ENCODE measurements at regions not wholly inside any gene's neighbourhood (a gene's known extent, or its start where the extent isn't known, plus 50 kb on each side); places are given as distances from the start of the nearest gene placed in this dataset.

DNA sequence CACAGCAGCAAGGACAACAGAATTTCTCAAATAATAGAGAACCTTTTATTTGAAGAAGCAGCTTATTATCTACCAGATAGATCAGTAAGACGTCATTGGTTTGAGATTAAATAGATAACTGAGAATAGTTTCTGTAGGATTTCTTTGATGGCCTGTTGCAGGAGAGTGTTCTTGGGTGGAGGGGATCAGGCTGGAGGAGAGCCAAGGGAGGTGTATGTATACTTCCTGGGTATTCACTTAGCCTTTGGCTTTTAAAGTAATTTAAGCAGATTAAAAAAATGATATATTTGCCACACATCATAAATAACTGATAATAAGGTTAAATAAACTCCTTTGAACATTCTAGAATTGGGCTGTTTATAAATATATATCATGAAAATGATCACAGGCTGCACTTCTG lies 486.1 kb upstream of the IGFBP3 start:
- no peak for TF ChIP-seq CTCF (IDR thresholded peaks at IDR 0.05; ENCODE audit: low read depth, low read length)
- no peak overlapping the region for H3K27ac ChIP-seq (ENCODE audit: low read depth, low read length)
- DNase-seq (ENCODE audit: low read depth, low spot score), result no peak
- no peak overlapping the region for H3K4me3 ChIP-seq (ENCODE audit: low read depth, low read length)
- H3K9me3 ChIP-seq (ENCODE audit: control insufficient read depth, insufficient read depth, low read length), result no peaks in the 10 kb centered on the region
- POLR2A ChIA-PET, result no interaction called here
- CTCF ChIA-PET, result no interaction called here
- no peaks in the 10 kb centered on the region for H3K27me3 ChIP-seq (ENCODE audit: control insufficient read depth, insufficient read depth, low read length)

GRCh38 chr7:46397591-46397990 lies 476.5 kb upstream of the IGFBP3 start:
- ChIA-PET CTCF (no interaction called here), POLR2A (no interaction called here)

GRCh38 chr7:46396481-46396880 lies 475.4 kb upstream of the IGFBP3 start:
- Histone ChIP-seq H3K27ac (ENCODE audit: low read depth, low read length) (no peak overlapping the region), H3K4me3 (ENCODE audit: low read depth, low read length) (no peak overlapping the region), H3K27me3 (ENCODE audit: control insufficient read depth, insufficient read depth, low read length) (no peaks in the 10 kb centered on the region), H3K9me3 (ENCODE audit: control insufficient read depth, insufficient read depth, low read length) (no peaks in the 10 kb centered on the region)
- TF ChIP-seq CTCF (IDR thresholded peaks at IDR 0.05; ENCODE audit: low read depth, low read length), result no peak
- DNase-seq (ENCODE audit: low read depth, low spot score), result no peak
- ChIA-PET CTCF (interaction anchor here (1.2 kb wide), 1 partner anchor 474 kb away, joined by 3 read pairs; no protein-coding TSS in a partner anchor), POLR2A (no interaction called here)

More at GRCh38 chr7:46397591-46397990, 476.5 kb upstream of the IGFBP3 start:
- Histone ChIP-seq H3K9me3 (ENCODE audit: control insufficient read depth, insufficient read depth, low read length) (no peaks in the 10 kb centered on the region), H3K27me3 (ENCODE audit: control insufficient read depth, insufficient read depth, low read length) (no peaks in the 10 kb centered on the region), H3K4me3 (ENCODE audit: low read depth, low read length) (no peak overlapping the region), H3K27ac (ENCODE audit: low read depth, low read length) (no peak overlapping the region)
- TF ChIP-seq CTCF (IDR thresholded peaks at IDR 0.05; ENCODE audit: low read depth, low read length), result no peak
- no peak for DNase-seq (ENCODE audit: low read depth, low spot score)

DNA sequence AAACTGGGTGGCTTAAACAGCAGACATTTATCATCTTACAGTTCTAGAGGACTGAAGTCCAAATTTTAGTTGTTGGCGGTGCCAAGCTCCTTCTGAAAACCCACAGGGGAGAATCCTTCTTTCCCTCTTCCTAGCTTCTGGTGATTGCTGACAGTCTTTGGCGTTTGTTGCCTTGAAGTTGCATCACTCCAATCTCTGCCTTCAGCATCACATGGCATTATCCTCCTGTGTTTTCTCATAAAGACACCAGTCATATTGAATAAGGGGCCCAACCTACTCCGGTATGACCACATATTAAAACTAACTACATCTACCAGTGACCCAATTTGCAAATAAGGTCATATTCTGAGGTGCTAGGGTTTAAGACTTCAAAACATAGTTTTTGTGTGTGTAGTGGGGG lies 472.1 kb upstream of the IGFBP3 start:
- no peaks in the 10 kb centered on the region for H3K27me3 ChIP-seq (ENCODE audit: control insufficient read depth, insufficient read depth, low read length)
- no peak overlapping the region for H3K4me3 ChIP-seq (ENCODE audit: low read depth, low read length)
- no peak overlapping the region for H3K27ac ChIP-seq (ENCODE audit: low read depth, low read length)
- POLR2A ChIA-PET, result no interaction called here
- no peaks in the 10 kb centered on the region; the same call in 1 of the 2 replicates for H3K9me3 ChIP-seq (ENCODE audit: control insufficient read depth, insufficient read depth, low read length)
- DNase-seq (ENCODE audit: low read depth, low spot score), result no peak
- no peak for TF ChIP-seq CTCF (IDR thresholded peaks at IDR 0.05; ENCODE audit: low read depth, low read length)
- CTCF ChIA-PET, result interaction anchor here (1.3 kb wide), 1 partner anchor 11 kb away, joined by 3 read pairs; no protein-coding TSS in a partner anchor

DNA sequence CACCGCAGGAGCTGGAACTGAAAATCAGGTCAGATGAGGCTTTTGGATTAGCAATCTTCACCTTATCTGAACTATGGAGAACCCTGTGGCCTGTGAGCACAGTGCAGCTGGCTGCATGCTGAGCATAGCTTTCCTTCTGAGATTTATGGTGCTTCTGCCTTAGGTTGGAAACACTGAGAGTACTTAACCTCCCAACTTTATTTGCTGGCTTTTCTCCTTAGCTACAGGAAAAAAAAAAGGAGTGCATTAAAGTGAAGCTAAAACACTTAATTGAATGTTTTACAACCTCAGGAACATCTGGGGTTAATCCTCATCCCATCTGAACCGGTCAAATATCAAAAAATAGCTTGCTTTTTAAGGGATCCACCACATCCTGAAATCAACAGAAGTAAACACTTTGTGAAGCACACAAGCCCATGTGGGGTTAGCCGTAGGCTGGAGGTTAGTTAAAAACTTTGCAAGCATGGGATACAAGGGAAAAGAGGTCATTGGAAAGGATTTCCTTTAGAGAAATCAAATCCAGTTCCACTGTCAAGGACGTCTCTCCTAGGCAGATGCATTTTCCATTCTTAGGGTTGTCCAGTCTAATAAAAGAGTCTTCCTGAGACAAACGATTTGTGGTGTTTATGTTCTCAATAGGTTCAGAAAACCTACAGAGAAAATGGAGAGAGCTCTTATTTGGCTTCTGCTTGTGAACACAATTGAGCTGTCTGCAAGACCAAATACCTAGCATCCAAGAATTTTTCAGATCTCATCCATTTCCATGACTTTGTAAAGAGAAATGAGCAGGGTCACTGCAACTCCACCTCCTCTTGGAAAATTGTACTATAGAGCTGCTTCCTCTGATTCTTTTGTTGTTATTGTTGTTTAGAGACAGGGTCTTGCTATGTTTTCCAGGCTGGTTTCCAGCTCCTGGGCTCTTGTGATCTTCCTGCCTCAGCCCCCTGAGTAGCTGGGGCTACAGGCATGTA lies 470.4 kb upstream of the IGFBP3 start:
- no peak for DNase-seq (ENCODE audit: low read depth, low spot score)
- POLR2A ChIA-PET, result no interaction called here
- H3K27me3 ChIP-seq (ENCODE audit: control insufficient read depth, insufficient read depth, low read length), result no peaks in the 10 kb centered on the region
- CTCF ChIA-PET, result interaction anchor here (1.0 kb wide), 1 partner anchor 469 kb away, joined by 3 read pairs; no protein-coding TSS in a partner anchor
- no peaks in the 10 kb centered on the region; the same call in 1 of the 2 replicates for H3K9me3 ChIP-seq (ENCODE audit: control insufficient read depth, insufficient read depth, low read length)
- TF ChIP-seq CTCF (IDR thresholded peaks at IDR 0.05; ENCODE audit: low read depth, low read length), result no peak
- no peak overlapping the region for H3K27ac ChIP-seq (ENCODE audit: low read depth, low read length)
- no peak overlapping the region for H3K4me3 ChIP-seq (ENCODE audit: low read depth, low read length)
